ENCODE measurements at regions not wholly inside any gene's neighbourhood (a gene's known extent, or its start where the extent isn't known, plus 50 kb on each side); places are given as distances from the start of the nearest gene placed in this dataset.
A peak's percentile ranks its signal among the peaks of the same experiment; 100 is the strongest.

DNA sequence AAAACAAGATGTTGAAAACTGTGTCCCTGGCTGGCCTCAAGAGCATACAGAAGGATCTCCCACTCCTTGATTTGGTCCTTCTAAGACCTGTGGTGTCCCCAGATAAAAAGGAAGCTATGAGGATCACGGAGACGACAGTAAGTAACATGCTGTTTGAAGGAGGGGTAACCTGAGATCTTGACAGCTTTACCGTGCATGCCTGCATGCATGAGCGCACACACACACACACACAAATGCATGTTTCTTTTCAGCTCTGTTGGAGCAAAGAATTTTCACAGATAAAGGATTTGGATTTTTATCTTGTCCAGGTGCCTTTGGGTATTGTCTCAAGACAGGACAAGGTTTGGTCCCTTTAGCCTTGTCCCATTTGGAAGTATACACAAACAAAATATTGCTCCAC lies 411.6 kb upstream of the CCDC196 start:
- Mint-ChIP-seq H3K36me3 (no peaks in the 10 kb centered on the region), H3K4me3 (no peak overlapping the region), H3K4me1 (peaks cover 45% of the 10 kb centered on the region), H3K9me3 (no peaks in the 10 kb centered on the region), H3K27me3 (ENCODE audit: low read depth) (peaks cover 3% of the 10 kb centered on the region), H3K27ac (no peak overlapping the region)
- TF ChIP-seq, protein P1, sequence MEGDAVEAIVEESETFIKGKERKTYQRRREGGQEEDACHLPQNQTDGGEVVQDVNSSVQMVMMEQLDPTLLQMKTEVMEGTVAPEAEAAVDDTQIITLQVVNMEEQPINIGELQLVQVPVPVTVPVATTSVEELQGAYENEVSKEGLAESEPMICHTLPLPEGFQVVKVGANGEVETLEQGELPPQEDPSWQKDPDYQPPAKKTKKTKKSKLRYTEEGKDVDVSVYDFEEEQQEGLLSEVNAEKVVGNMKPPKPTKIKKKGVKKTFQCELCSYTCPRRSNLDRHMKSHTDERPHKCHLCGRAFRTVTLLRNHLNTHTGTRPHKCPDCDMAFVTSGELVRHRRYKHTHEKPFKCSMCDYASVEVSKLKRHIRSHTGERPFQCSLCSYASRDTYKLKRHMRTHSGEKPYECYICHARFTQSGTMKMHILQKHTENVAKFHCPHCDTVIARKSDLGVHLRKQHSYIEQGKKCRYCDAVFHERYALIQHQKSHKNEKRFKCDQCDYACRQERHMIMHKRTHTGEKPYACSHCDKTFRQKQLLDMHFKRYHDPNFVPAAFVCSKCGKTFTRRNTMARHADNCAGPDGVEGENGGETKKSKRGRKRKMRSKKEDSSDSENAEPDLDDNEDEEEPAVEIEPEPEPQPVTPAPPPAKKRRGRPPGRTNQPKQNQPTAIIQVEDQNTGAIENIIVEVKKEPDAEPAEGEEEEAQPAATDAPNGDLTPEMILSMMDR (IDR thresholded peaks at IDR 0.05; ENCODE audit: unreplicated experiment): no peak
- DNase-seq (ENCODE audit: low spot score in 2 of 2, unreplicated experiment in 2 of 2): no peak

DNA sequence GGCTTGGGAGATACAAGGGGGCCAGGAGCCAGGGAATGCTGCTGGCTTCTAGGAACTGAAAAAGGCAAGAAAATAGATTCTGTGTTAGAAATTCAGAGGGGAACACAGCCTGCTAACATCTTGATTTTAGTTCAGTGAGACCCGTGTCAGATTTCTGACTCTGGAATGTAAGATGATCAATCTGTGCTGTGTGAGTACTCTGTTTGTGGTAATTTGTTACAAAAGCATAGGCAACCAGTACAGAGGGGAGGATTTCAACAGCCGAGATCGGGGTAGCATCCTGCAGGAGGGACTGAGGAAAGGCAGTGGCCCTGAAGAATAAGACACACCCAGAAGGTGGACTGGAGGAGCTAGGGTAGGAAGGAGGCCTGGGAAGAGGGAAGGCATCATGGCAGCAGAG lies 410.0 kb upstream of the CCDC196 start:
- Mint-ChIP-seq H3K36me3 (no peaks in the 10 kb centered on the region), H3K4me1 (peaks cover 40% of the 10 kb centered on the region), H3K9me3 (no peaks in the 10 kb centered on the region), H3K27ac (peak overlapping the region; percentile 50), H3K27me3 (ENCODE audit: low read depth) (no peaks in the 10 kb centered on the region), H3K4me3 (no peak overlapping the region)
- DNase-seq (ENCODE audit: low spot score in 2 of 2, unreplicated experiment in 2 of 2): no peak
- TF ChIP-seq, protein P1 (IDR thresholded peaks at IDR 0.05; ENCODE audit: unreplicated experiment): no peak

DNA sequence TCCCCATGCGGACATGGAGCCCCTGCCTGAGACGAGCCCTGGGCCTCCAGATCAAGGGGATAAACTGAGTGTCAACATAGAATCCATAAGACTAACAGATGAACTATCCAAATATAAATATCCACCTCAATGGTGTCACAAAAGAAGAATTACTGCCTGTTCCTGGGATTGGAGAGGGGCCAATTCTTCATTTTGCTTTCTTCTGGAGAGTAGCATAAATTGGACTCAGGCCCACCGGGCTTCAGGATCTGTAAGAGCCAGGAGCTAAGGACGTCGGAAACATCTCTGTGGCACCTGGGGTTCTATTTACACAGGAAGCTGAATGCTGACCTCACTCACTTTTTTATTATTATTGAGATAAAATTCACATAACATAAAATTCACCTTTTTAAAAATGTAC lies 408.2 kb upstream of the CCDC196 start:
- H3K36me3 Mint-ChIP-seq: no peaks in the 10 kb centered on the region
- H3K27ac Mint-ChIP-seq: peak overlapping the region; percentile 76
- DNase-seq (ENCODE audit: low spot score in 2 of 2, unreplicated experiment in 2 of 2): no peak
- H3K4me1 Mint-ChIP-seq: peaks cover 42% of the 10 kb centered on the region
- TF ChIP-seq, protein P1 (IDR thresholded peaks at IDR 0.05; ENCODE audit: unreplicated experiment): no peak
- H3K27me3 Mint-ChIP-seq (ENCODE audit: low read depth): no peaks in the 10 kb centered on the region
- H3K9me3 Mint-ChIP-seq: no peaks in the 10 kb centered on the region
- peak overlapping the region; percentile 4 for H3K4me3 Mint-ChIP-seq

DNA sequence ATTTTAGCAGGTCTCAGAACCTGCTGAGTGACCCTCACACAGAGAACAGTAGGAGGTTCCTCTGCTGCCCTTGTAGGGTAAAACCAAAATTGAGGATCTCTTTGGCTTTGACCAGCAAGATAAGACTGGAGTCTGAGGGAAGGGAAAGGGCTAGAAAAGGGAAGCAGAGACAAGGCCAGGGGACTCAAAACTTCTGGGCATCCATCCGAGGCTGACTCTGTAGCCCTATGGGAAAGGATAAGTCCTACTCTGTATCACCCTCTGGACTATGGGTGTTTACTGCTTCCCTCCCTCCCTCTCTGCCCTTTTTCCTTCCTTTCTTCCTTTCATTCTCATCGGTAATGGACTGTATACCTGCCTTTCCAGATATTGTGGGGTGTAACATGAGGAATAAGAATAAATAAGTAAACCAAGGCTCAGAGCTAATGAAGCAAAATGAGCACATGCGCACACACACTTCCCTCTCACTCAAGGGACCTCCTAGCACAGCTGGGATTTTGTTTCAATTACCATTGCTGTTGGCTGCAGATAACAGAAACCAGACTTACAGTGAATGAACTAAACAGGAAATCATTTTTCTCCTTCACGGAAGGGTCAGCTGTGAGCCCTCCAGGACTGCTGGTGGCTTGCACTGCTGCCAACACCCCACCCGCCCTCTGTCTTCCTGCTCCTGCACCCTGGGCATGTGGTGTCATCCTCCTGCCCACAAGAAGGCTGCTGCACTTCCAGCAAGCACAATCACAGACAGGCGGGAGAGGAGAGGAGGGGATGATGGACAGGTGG lies 404.4 kb upstream of the CCDC196 start:
- TF ChIP-seq, protein P1 (IDR thresholded peaks at IDR 0.05; ENCODE audit: unreplicated experiment): no peak
- peaks cover 19% of the 10 kb centered on the region for H3K4me1 Mint-ChIP-seq
- H3K4me3 Mint-ChIP-seq: no peak overlapping the region
- DNase-seq (ENCODE audit: low spot score in 2 of 2, unreplicated experiment in 2 of 2): no peak
- H3K9me3 Mint-ChIP-seq: no peaks in the 10 kb centered on the region
- no peaks in the 10 kb centered on the region for H3K27me3 Mint-ChIP-seq (ENCODE audit: low read depth)
- H3K27ac Mint-ChIP-seq: peak overlapping the region; percentile 63
- no peaks in the 10 kb centered on the region for H3K36me3 Mint-ChIP-seq

DNA sequence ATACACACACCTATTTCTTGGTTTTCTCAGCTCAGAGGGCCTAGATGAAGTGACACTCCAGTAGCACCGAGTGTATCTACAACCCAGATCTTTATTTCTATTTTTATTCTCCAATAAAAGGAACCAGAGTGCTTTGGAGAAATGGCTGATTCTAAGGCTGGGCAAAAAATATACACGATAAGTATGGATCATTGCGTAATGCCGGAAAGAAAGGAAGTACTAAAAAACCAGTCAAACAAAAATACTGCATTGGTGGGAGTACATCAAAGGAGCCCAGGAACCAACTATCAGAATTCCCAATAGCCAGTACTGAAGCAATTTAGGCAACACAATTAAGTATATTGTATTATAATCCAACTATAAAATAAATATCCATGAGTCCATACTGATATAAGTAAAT lies 400.9 kb upstream of the CCDC196 start:
- no peaks in the 10 kb centered on the region for H3K27me3 Mint-ChIP-seq (ENCODE audit: low read depth)
- TF ChIP-seq, protein P1 (IDR thresholded peaks at IDR 0.05; ENCODE audit: unreplicated experiment): no peak

More for the DNA sequence above, 400.9 kb upstream of the CCDC196 start:
- DNase-seq (ENCODE audit: low spot score in 2 of 2, unreplicated experiment in 2 of 2): no peak
- no peak overlapping the region for H3K27ac Mint-ChIP-seq
- no peak overlapping the region for H3K4me3 Mint-ChIP-seq
- H3K4me1 Mint-ChIP-seq: peaks cover 2% of the 10 kb centered on the region
- no peaks in the 10 kb centered on the region for H3K36me3 Mint-ChIP-seq
- no peaks in the 10 kb centered on the region for H3K9me3 Mint-ChIP-seq
